GM23338 (cell line): ENCODE measurements at regions not wholly inside any gene's neighbourhood (a gene's known extent, or its start where the extent isn't known, plus 50 kb on each side); places are given as distances from the start of the nearest gene placed in this dataset.

Experiments used
- ATAC-seq: fragments of 200-7000 bp; cut with Tn5 transposase; 3 replicates; pipeline ENCODE4 v1.9.1; 2020
- DNase-seq: peaks from one replicate; pipeline ENCODE4 v3.0.0-alpha.2; 2015; ENCODE audit warnings: low spot score
- H2AFZ ChIP-seq: fragments of 200-600 bp; sonication (generic); 2 replicates; pipeline ENCODE4 v1.8.0; 2016; ENCODE audit warnings: antibody characterized with exemption, mild to moderate bottlenecking, moderate library complexity
- H3F3A ChIP-seq: fragments of 200-600 bp; sonication (generic); replicated peaks from 2 replicates; pipeline ENCODE4 v1.8.0; 2017; ENCODE audit warnings: antibody characterized with exemption, mixed run types, low read depth
- H3K27ac ChIP-seq: fragments of 200-600 bp; sonication (generic); 2 replicates; pipeline ENCODE4 v1.6.1; 2016; ENCODE audit warnings: low read depth
- H3K27me3 ChIP-seq: fragments of 200-600 bp; sonication (generic); 2 replicates; pipeline ENCODE4 v1.8.0; 2016; ENCODE audit warnings: mild to moderate bottlenecking, mixed run types, moderate library complexity; ENCODE audit not compliant: insufficient read depth
- H3K36me3 ChIP-seq: fragments of 200-600 bp; sonication (generic); 2 replicates; pipeline ENCODE4 v1.8.0; 2016; ENCODE audit warnings: mild to moderate bottlenecking; ENCODE audit not compliant: insufficient read depth
- H3K4me1 ChIP-seq: fragments of 200-600 bp; sonication (generic); 2 replicates; pipeline ENCODE4 v1.8.0; 2016; ENCODE audit warnings: mild to moderate bottlenecking, moderate library complexity; ENCODE audit not compliant: insufficient read depth
- H3K4me2 ChIP-seq: fragments of 200-600 bp; sonication (generic); 2 replicates; pipeline ENCODE4 v1.7.1; 2017; ENCODE audit warnings: mixed run types
- H3K4me3 ChIP-seq: fragments of 200-600 bp; sonication (generic); 2 replicates; pipeline ENCODE4 v1.6.1; 2016; ENCODE audit warnings: mixed run types
- H3K79me2 ChIP-seq: fragments of 200-600 bp; sonication (generic); replicated peaks from 2 replicates; pipeline ENCODE4 v1.8.0; 2017; ENCODE audit warnings: mild to moderate bottlenecking; ENCODE audit not compliant: insufficient read depth
- H3K9me2 ChIP-seq: fragments of 200-600 bp; sonication (generic); 2 replicates; pipeline ENCODE4 v1.8.0; 2017; ENCODE audit not compliant: insufficient read depth
- H4K20me1 ChIP-seq: fragments of 200-600 bp; sonication (generic); replicated peaks from 2 replicates; pipeline ENCODE4 v1.8.0; 2017; ENCODE audit warnings: mild to moderate bottlenecking; ENCODE audit not compliant: insufficient read depth
- H3K27ac Mint-ChIP-seq: 2 replicates; pipeline ENCODE4 v1.8.0; 2020; ENCODE audit warnings: inconsistent platforms, mild to moderate bottlenecking, moderate library complexity, mixed read lengths
- H3K27me3 Mint-ChIP-seq: 3 replicates; pipeline ENCODE4 v1.8.0; 2022; ENCODE audit warnings: low read depth, mild to moderate bottlenecking, moderate library complexity, mixed read lengths, inconsistent platforms; ENCODE audit not compliant: insufficient read depth, poor library complexity
- H3K36me3 Mint-ChIP-seq: 3 replicates; pipeline ENCODE4 v1.8.0; 2021; ENCODE audit warnings: low read depth, mild to moderate bottlenecking, inconsistent platforms, moderate library complexity, mixed read lengths
- H3K4me1 Mint-ChIP-seq: 3 replicates; pipeline ENCODE4 v1.8.0; 2020; ENCODE audit warnings: mild to moderate bottlenecking, inconsistent platforms, mixed read lengths
- H3K4me3 Mint-ChIP-seq: 3 replicates; pipeline ENCODE4 v1.8.0; 2021; ENCODE audit warnings: moderate library complexity, mild to moderate bottlenecking, inconsistent platforms, mixed read lengths
- H3K9me3 Mint-ChIP-seq: 3 replicates; pipeline ENCODE4 v1.8.0; 2020; ENCODE audit warnings: moderate library complexity, mild to moderate bottlenecking, inconsistent platforms, mixed read lengths
- CTCF ChIP-seq, 2 experiments: fragments of 200-600 bp in 1 of 2; sonication (generic) in 1 of 2; conservative IDR thresholded peaks; 2 replicates each; pipeline versions ENCODE4 v1.5.1 to v1.6.1; 2016 to 2017; ENCODE audit warnings: antibody characterized with exemption in 2 of 2, low read depth in 2 of 2, mild to moderate bottlenecking in 2 of 2, moderate library complexity in 1 of 2
- EZH2phosphoT487 ChIP-seq: fragments of 200-600 bp; sonication (generic); IDR thresholded peaks from one replicate; pipeline ENCODE4 v1.8.1; 2018; ENCODE audit warnings: antibody characterized with exemption; ENCODE audit not compliant: unreplicated experiment
- NANOG ChIP-seq: IDR thresholded peaks from 2 replicates; pipeline ENCODE4 v1.6.1; 2016; ENCODE audit warnings: antibody characterized with exemption, borderline replicate concordance
- STAT1 ChIP-seq: IDR thresholded peaks from one replicate; pipeline ENCODE4 v1.6.1; 2016; ENCODE audit warnings: antibody characterized with exemption; ENCODE audit not compliant: unreplicated experiment
- ZNF114 ChIP-seq: fragments of 250-450 bp; sonication (Bioruptor Pico); IDR thresholded peaks from 2 replicates; pipeline ENCODE4 v1.5.0; 2020; ENCODE audit warnings: mild to moderate bottlenecking, moderate library complexity
- ZNF462 ChIP-seq: fragments of 250-450 bp; sonication (Bioruptor Pico); IDR thresholded peaks from 2 replicates; pipeline ENCODE4 v1.5.0; 2020; ENCODE audit warnings: mild to moderate bottlenecking, moderate library complexity

GRCh38 chr13:109665781-109666249, 120.6 kb downstream of the IRS2 start (continued):
- TF ChIP-seq ZNF462 (no peak), NANOG (no peak), ZNF114 (no peak), EZH2phosphoT487 (no peak)

GRCh38 chr13:109665240-109665639, 121.1 kb downstream of the IRS2 start:
- Histone ChIP-seq H3K4me2 (no peak overlapping the region), H3K4me1 (no peaks in the 10 kb centered on the region), H3K79me2 (no peaks in the 10 kb centered on the region), H2AFZ (no peak overlapping the region), H4K20me1 (no peaks in the 10 kb centered on the region), H3F3A (no peaks in the 10 kb centered on the region), H3K27me3 (no peaks in the 10 kb centered on the region), H3K27ac (no peak overlapping the region), H3K4me3 (no peak overlapping the region), H3K9me2 (no peaks in the 10 kb centered on the region), H3K36me3 (no peaks in the 10 kb centered on the region)
- peaks cover 6% of the 10 kb centered on the region for H3K27me3 Mint-ChIP-seq
- H3K4me3 Mint-ChIP-seq = no peak overlapping the region
- no peaks in the 10 kb centered on the region for H3K9me3 Mint-ChIP-seq
- TF ChIP-seq NANOG = no peak
- TF ChIP-seq CTCF (conservative IDR thresholded peaks at IDR 0.05; ENCODE audit: low read depth in 2 of 2) = no peak
- no peak for TF ChIP-seq STAT1
- ATAC-seq = no peak
- DNase-seq = no peak
- no peak overlapping the region; the same call in 1 of the 2 replicates for H3K27ac Mint-ChIP-seq
- H3K4me1 Mint-ChIP-seq = peaks cover 11% of the 10 kb centered on the region; the same call in 2 of the 3 replicates
- no peaks in the 10 kb centered on the region for H3K36me3 Mint-ChIP-seq
